Neutrophil (primary cell): ENCODE measurements at regions not wholly inside any gene's neighbourhood (a gene's known extent, or its start where the extent isn't known, plus 50 kb on each side); places are given as distances from the start of the nearest gene placed in this dataset.

ENCODE experiments used
- H3K27ac ChIP-seq: fragments of 200-600 bp; sonication (generic); 2 replicates; pipeline ENCODE4 v1.5.1; 2016; ENCODE audit warnings: mild to moderate bottlenecking, moderate library complexity
- H3K27me3 ChIP-seq: fragments of 200-600 bp; sonication (generic); 2 replicates; pipeline ENCODE4 v1.6.0; 2016; ENCODE audit warnings: mild to moderate bottlenecking
- H3K36me3 ChIP-seq: fragments of 200-600 bp; sonication (generic); 2 replicates; pipeline ENCODE4 v1.5.1; 2017
- H3K4me1 ChIP-seq, 2 experiments: fragments of 200-600 bp in 1 of 2; sonication (generic) in 1 of 2; 1 replicate in 1 of 2; 2 replicates in 1 of 2; pipeline versions ENCODE4 v1.5.1 to v1.6.1; 2013 to 2016; ENCODE audit warnings: low read depth in 1 of 2, low read length in 1 of 2, mild to moderate bottlenecking in 1 of 2, moderate library complexity in 1 of 2; ENCODE audit not compliant: control insufficient read depth in 1 of 2, insufficient read depth in 1 of 2
- H3K4me3 ChIP-seq, 2 experiments: fragments of 200-600 bp in 1 of 2; sonication (generic) in 1 of 2; 1 replicate in 1 of 2; 2 replicates in 1 of 2; pipeline ENCODE4 v1.5.1; 2013 to 2016; ENCODE audit warnings: low read depth in 1 of 2, low read length in 1 of 2, mild to moderate bottlenecking in 1 of 2, moderate library complexity in 1 of 2
- H3K9me3 ChIP-seq: fragments of 200-600 bp; sonication (generic); 2 replicates; pipeline ENCODE4 v1.5.1; 2016
- TF ChIP-seq, protein P1 (sequence below): fragments of 200-600 bp; sonication (generic); IDR thresholded peaks from 2 replicates; pipeline ENCODE4 v1.5.1; 2016; ENCODE audit warnings: antibody characterized with exemption

DNA sequence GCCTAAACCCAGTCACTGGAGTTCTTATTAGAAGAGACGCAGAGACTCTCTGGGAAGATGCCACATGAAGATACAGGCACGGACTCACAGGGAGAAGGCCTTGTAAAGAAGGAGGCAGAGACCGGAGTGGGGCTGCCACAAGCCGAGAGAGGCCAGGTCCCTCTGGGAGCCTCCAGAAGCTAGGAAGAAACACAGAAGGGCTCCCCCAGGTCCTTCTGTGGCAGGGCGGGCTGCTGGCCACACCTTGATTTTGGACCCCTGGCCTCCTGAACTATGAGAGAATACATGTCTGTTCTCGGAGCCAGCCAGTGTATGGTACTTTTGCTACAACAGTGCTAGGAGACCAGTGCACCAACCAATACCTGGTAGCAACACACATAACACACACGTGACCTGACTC is 140.1 kb upstream of the SPACA7 start:
- no peak overlapping the region for H3K4me3 ChIP-seq
- no peaks in the 10 kb centered on the region for H3K4me1 ChIP-seq
- H3K36me3 ChIP-seq, result no peaks in the 10 kb centered on the region
- H3K9me3 ChIP-seq, result no peaks in the 10 kb centered on the region
- H3K27me3 ChIP-seq, result no peaks in the 10 kb centered on the region
- no peak overlapping the region for H3K27ac ChIP-seq
- TF ChIP-seq, protein P1, sequence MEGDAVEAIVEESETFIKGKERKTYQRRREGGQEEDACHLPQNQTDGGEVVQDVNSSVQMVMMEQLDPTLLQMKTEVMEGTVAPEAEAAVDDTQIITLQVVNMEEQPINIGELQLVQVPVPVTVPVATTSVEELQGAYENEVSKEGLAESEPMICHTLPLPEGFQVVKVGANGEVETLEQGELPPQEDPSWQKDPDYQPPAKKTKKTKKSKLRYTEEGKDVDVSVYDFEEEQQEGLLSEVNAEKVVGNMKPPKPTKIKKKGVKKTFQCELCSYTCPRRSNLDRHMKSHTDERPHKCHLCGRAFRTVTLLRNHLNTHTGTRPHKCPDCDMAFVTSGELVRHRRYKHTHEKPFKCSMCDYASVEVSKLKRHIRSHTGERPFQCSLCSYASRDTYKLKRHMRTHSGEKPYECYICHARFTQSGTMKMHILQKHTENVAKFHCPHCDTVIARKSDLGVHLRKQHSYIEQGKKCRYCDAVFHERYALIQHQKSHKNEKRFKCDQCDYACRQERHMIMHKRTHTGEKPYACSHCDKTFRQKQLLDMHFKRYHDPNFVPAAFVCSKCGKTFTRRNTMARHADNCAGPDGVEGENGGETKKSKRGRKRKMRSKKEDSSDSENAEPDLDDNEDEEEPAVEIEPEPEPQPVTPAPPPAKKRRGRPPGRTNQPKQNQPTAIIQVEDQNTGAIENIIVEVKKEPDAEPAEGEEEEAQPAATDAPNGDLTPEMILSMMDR, result no peak

DNA sequence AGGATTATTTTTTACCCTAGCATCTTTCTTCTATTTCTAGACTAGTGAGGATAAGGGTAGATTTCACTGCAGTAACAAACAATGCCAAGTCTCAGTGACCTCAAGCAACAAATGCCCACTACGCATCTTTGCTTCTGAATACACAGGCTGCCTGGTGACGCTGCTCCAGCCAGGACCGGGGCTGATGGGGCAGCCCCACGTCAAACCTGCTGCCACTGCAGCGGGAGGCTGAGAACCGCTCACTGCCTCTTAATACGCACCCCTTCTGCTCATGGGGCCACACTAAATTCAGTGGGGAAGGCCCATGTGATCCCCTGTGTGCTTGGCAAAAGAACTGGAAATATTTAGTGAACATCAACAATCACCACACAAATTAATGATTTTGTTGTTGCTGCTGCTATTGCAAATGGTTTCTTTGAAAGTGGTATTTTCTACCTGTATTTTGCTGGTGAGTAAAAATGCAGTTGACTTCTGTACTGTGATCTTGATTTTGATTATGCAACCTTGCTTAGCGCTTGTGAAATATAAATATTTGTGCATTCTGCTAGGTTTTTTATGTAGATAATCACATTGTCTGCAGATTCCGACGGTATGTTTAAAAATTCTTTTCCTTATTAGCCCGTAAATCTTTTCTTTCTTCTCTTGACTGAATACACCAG is 139.5 kb upstream of the SPACA7 start:
- H3K9me3 ChIP-seq, result no peaks in the 10 kb centered on the region
- no peaks in the 10 kb centered on the region for H3K27me3 ChIP-seq
- no peak overlapping the region for H3K27ac ChIP-seq
- H3K4me3 ChIP-seq, result no peak overlapping the region
- H3K4me1 ChIP-seq, result no peaks in the 10 kb centered on the region
- H3K36me3 ChIP-seq, result no peaks in the 10 kb centered on the region
- TF ChIP-seq, protein P1, result no peak

DNA sequence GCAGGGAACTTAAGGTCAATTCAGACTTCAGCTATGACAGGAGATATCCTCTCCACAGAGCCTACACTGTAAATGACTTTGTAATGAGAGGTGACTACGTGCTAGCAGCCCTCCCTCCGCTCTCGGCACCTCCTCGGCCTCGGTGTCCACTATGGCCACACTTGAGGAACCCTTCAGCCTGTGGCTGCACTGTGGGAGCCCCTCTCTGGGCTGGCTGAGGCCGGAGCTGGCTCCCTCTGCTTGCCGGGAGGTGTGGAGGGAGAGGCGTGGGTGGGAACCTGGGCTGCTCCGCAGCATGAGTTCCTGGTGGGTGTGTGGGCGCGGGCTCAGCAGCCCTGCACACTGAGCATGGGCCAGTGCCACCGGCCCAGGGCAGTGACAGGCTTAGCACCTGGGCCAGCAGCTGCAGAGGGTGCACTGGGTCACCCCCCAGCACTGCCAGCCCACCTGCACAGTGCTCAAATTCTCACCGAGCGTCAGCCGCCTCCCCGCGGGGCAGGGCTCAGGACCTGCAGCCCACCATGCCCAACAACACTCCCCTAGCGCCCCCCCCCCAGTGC is 137.6 kb upstream of the SPACA7 start:
- TF ChIP-seq, protein P1, result no peak
- no peaks in the 10 kb centered on the region for H3K9me3 ChIP-seq

DNA sequence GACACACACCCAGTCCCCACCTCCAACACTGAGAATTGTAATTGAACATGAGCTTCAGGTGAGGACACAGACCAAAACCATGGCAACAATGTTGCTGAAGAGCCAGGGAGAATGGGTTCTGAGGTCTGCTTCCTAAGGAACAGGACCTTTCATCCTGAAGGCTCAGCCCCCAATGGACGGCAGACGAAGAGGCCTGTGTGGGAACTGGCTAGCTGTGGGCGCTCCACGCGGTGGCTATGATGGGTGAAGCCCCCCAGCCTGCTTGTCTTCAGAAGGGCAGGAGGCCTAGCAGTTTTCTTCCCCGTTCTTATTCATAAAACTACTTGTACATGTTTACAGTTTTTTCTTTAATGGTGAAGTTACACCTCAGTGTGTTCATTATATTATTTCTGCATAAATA is 136.1 kb upstream of the SPACA7 start:
- Histone ChIP-seq H3K27ac (no peak overlapping the region), H3K9me3 (no peaks in the 10 kb centered on the region), H3K27me3 (peaks cover 4% of the 10 kb centered on the region), H3K4me1 (no peaks in the 10 kb centered on the region), H3K4me3 (no peak overlapping the region), H3K36me3 (no peaks in the 10 kb centered on the region)
- TF ChIP-seq, protein P1, result no peak

More for the DNA sequence above, 137.6 kb upstream of the SPACA7 start:
- Histone ChIP-seq H3K4me3 (no peak overlapping the region), H3K27ac (no peak overlapping the region), H3K36me3 (no peaks in the 10 kb centered on the region), H3K27me3 (peaks cover 4% of the 10 kb centered on the region), H3K4me1 (no peaks in the 10 kb centered on the region)

DNA sequence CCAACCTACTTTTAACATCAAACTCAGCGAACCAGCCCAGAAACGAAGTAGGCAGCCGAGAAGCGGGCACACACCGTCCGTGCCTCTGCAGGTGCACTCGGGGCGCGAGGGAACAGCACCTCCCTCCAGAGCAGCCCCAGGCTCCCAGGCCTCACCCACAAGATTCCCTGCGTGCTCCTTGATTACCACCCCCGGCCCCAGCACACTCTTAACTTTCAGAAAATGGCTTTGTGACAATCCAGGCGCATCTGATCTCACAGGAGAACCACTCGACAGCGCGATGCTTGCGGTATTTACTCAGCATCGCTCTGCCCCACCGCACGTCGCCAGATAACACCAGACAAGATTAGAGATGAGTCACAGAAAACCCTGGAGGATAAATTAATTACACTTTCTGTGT is 134.9 kb upstream of the SPACA7 start:
- Histone ChIP-seq H3K27me3 (peaks cover 4% of the 10 kb centered on the region), H3K9me3 (no peaks in the 10 kb centered on the region), H3K4me3 (no peak overlapping the region), H3K27ac (no peak overlapping the region), H3K36me3 (no peaks in the 10 kb centered on the region), H3K4me1 (no peaks in the 10 kb centered on the region)
- TF ChIP-seq, protein P1, result no peak
